ENCODE measurements at regions not wholly inside any gene's neighbourhood (a gene's known extent, or its start where the extent isn't known, plus 50 kb on each side); places are given as distances from the start of the nearest gene placed in this dataset.

GRCh38 chr12:93323625-93324329 is 53.9 kb upstream of the NUDT4 start:
- intact Hi-C loops (cut with micrococcal nuclease) = no loop called here

- intact Hi-C loops (cut with micrococcal nuclease) = no loop called here
Measured at GRCh38 chr12:93325855-93326254, 51.9 kb upstream of the NUDT4 start.
